Stimulated activated CD4-positive, alpha-beta T cell treated with anti-CD3 and anti-CD28 coated beads, Interleukin-15, amount 100 ng/mL, for 24 hours (primary cell): ENCODE measurements at regions not wholly inside any gene's neighbourhood (a gene's known extent, or its start where the extent isn't known, plus 50 kb on each side); places are given as distances from the start of the nearest gene placed in this dataset.

Source experiments
- DNase-seq: peaks from one replicate; pipeline ENCODE4 v3.0.0-alpha.2; 2020

DNA sequence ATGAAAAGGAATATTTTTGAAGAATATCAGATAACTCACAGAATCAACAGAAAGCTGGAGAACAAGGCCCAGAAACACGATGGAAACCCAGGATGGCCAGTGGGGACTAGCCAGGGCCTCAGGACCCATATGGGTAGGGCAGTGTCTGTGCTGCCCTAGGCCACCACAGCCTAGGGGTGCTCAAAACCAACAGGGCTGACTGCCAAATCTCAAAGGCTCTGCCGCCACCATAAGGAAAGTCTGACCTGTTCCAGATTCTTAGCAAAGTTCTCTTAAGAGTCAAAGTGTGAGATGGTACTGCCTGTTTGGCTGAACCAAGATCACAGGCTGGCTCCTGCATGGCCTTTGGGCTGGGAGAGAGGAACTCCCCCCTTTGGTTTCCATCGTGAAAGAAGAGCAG is 164.7 kb upstream of the CTTNBP2NL start:
- DNase-seq: no peak

DNA sequence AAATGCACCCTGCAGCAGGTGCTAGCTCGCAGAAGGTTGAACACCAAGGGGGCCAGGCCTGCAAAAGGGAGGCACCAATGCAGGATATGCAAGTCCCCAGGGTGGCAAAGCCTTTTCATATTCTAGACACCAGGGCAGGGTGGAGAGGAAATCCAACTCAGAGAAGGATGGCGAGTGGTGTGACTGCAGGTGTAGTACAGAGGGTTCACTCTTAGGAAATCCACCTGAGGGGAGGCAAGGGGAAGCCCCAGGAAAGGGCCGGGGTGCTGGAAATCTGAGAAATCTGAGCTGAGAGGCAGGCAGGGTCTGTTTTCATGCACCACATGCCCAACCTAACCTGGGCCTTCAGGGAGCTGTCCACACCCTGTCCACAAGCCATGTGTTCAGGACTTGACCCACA is 163.2 kb upstream of the CTTNBP2NL start:
- no peak for DNase-seq

DNA sequence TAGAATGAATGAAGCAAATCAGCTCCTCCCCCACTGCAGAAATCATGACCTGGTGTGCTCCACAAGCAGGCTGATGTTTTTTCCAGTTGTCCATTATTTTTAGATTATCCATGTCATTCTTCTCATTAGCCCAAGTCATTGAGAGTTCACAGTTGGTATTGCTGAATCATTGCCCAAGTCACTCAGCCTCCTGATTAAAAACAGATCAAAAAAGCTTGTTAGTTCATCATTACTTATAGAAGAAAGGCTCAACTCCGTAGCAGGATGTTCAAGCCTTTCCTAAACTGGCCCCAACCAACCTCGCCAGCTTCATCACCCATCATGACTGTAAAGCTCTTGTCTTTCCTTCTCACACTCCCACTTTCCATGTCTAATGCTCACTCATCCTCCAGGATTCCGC is 161.3 kb upstream of the CTTNBP2NL start:
- no peak for DNase-seq

DNA sequence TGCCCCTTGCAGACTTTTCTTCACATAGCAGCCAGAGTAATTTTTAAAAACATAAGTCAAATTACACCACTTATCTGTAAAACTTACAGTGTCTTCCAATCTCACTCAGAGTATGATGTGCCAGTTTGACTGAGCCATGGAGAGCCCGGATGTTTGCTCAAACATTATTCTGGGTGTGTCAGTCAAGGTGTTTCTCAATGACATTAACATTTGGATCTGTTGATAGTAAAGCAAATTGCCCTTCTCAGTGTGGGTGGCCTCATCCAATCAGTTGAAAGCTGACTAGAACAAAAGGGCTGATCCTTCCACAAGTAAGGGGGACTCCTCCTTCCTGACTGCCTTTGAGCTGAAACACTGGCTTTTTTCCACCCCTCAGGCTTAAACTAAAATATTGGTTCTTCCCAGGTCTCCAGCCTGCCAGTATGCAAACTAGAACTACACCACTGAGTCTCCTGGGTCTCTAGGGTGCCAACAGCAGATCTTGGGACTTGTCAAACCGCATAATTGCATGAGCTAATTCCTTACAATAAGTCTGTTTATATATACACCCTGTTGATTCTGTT is 157.9 kb upstream of the CTTNBP2NL start:
- DNase-seq: no peak

DNA sequence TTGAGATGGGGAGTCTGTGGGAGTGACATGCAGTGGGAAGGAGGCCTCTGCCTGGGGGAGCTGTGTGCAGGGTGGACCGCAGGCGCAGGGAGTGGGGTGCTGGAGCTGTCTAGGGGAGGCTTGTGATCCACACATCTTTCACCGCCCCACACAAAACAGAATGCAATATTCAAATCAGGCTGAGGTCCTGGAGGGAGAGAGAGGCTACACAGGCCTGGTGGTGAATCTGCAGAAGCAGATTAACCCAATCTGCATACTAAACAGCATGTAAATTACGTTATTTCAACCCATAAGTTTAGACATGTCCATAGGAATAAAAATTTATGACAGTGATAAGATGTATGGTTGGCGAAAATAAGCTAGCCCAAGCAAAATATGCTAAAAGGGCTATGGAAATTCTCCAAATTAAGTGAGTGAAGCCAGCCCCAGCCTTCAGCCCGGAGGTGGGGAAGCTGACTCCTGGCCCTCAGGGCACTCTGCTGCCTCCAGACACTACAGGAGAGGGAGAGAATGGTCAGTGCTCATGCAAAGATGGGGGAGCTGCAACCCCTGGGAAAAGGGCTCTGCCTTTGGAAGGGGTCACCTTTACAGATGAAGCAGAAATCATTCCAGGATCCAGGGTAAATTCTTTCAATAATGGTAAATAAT is 156.2 kb upstream of the CTTNBP2NL start:
- DNase-seq: no peak

DNA sequence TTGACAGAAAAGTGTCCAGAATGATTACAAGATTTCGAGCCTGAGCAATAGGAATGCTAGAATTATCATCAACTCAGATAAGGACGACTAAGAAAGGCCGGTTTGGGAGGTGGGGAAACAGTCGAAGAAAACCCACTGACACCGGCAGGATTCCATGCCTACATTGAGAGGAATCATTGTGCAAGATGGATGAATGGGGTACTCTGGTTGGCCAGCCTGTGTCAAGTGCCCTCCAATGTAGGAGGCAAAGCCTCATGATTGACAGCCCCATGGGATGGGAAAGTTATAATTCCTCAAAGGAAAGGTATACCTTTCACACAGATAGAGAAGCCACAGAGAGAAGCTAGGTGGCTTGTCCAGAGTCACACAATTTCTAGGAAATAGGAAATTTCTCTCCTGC is 153.5 kb upstream of the CTTNBP2NL start:
- no peak for DNase-seq

GRCh38 chr1:112244131-112244530 is 151.9 kb upstream of the CTTNBP2NL start:
- no peak for DNase-seq

DNA sequence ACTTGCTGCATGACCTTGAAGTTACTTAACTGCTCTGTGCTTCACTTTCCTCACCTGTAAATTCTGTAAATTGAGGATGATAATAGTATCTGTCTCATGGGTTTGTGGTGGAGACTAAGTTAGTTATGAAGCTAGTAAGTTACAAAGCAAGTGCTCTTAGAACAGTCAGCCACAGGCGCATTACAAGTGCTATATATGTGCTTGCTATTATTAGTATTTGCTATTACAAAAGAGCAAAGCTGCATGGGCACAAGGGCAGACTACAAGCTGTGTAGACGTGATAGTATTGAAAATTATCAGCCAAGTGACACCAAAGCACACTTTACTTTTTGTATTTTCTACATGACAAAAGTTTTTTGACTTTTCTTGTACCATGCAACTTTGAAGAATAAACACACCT is 150.9 kb upstream of the CTTNBP2NL start:
- DNase-seq: no peak

GRCh38 chr1:112247036-112247597 is 148.9 kb upstream of the CTTNBP2NL start:
- no peak for DNase-seq

GRCh38 chr1:112247961-112248360 is 148.1 kb upstream of the CTTNBP2NL start:
- DNase-seq: no peak

- DNase-seq: no peak
Observed at GRCh38 chr1:112250892-112251291, 145.1 kb upstream of the CTTNBP2NL start.

- no peak for DNase-seq
Observed at GRCh38 chr1:112251766-112252506, 144.1 kb upstream of the CTTNBP2NL start.

DNA sequence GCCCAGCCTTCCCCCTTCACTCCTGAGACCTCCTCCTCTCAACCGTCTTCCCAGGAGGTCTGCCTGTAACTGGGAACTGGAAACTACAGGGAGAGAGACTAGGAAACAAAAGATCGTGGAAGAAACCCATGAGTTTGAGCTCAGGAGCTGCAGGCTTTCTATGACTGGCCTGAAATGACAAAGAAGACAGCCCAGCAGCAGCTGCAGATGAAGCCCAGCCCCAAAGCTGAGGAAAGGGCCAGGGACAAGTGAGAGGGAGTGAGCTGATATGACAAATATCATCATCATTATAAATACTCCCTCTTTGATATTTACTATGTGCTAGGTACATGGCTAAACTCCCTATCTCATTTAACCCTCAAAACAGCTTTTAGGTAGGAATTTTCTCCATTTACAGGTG is 142.6 kb upstream of the CTTNBP2NL start:
- DNase-seq: no peak

DNA sequence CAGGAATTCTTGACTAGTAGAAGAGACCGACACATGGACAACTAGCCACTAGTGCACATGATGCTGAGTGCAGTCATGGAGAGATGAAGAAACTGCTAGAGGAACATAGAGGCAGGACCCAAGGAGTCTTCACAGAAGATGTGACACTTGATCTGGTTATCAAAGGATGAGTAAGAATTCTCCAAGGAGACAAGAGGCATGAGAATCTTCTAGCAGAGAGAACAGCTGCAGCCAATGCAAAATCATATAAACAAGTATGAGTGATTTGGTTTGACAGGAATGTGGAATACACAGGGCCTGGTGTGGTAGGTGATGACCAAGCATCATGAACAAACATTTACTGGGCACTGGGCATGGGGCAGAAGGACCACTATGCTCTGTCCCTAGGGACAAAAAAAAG is 140.9 kb upstream of the CTTNBP2NL start:
- DNase-seq: no peak

DNA sequence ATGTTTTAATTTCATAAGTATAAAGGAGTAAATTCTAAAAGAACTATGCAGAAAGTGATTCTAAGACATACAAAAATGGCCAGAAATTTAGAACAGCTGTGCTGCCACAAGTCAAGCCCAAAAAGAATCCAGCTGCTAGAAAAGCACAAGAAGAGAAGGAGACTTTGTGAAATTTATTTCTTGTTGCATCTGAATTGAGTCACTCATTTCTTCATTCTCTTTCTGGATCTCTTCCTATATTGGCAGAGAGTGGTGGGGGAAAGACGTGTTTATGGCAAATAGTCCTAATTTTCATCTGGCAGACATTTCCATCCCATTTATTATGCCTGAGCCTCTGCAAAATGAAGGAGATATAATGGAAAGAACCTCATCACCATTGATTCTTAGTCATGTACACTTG is 139.6 kb upstream of the CTTNBP2NL start:
- no peak for DNase-seq

- DNase-seq: no peak
Observed at GRCh38 chr1:112257043-112257835, 138.8 kb upstream of the CTTNBP2NL start.

GRCh38 chr1:112260699-112261098 is 135.3 kb upstream of the CTTNBP2NL start:
- no peak for DNase-seq

DNA sequence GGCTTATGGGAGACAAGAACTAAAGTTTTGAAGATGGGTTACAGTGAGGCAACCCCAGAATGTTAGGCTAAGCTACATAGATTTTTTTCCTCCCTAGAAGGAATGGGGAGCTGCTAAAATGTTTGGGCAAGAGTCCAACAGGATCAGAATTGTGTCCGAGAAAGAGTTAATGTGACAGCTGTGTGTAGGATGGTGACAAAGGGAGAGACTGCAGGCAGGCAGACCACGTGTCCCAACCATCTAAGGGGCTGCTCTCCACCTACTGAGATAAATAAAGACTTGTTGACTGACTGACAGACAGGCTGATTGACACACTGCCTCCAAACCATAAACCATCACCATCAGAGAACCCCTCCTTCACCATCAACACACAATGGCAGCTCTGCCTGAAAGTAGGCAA is 133.7 kb upstream of the CTTNBP2NL start:
- no peak for DNase-seq

- DNase-seq: no peak
Observed at GRCh38 chr1:112263042-112263441, 133.0 kb upstream of the CTTNBP2NL start.

DNA sequence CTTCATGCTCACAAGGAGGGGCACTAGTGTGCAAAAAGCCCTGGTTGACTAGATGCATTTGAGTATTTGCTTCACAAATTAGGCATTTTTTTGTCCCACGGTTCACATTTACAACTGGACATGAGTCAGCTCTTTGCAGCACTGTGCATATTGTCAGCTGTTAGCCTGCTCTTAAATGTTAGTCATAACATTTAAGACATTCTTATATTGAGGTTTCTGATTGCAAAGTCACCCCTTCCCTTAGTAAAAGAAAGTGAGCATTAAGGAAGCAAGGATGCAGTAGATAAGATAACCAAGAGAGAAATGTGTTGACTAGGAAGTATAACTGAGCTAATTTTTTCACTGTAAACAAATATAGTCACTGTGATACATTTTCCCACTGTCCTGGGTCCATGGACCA is 132.6 kb upstream of the CTTNBP2NL start:
- DNase-seq: no peak

- DNase-seq: no peak
Observed at GRCh38 chr1:112264010-112264409, 132.0 kb upstream of the CTTNBP2NL start.

- DNase-seq: no peak
Observed at GRCh38 chr1:112264553-112264952, 131.5 kb upstream of the CTTNBP2NL start.

GRCh38 chr1:112265931-112266330 is 130.1 kb upstream of the CTTNBP2NL start:
- no peak for DNase-seq
